Right atrium auricular region (tissue), 2 donors: ENCODE measurements at regions not wholly inside any gene's neighbourhood (a gene's known extent, or its start where the extent isn't known, plus 50 kb on each side); places are given as distances from the start of the nearest gene placed in this dataset.

Source experiments
- DNase-seq: peaks from one replicate; pipeline ENCODE4 v3.0.0-alpha.2; 2019; ENCODE audit warnings: low spot score
- H3K27ac ChIP-seq, 2 donors: fragments of 200-600 bp; sonication (generic); 1 replicate in 1 of 2; 2 replicates in 1 of 2; pipeline ENCODE4 v1.5.1; 2016 to 2019
- H3K27me3 ChIP-seq, 2 donors: fragments of 200-600 bp; sonication (generic); one replicate each; pipeline versions ENCODE4 v1.5.1 to v1.6.0; 2017 to 2019
- H3K36me3 ChIP-seq: fragments of 200-600 bp; sonication (generic); one replicate; pipeline ENCODE4 v1.5.1; 2016
- H3K4me1 ChIP-seq, 2 donors: fragments of 200-600 bp; sonication (generic); one replicate each; pipeline versions ENCODE4 v1.5.1 to v1.6.0; 2017 to 2019
- H3K4me3 ChIP-seq, 2 donors: fragments of 200-600 bp; sonication (generic); 1 replicate in 1 of 2; 2 replicates in 1 of 2; pipeline ENCODE4 v1.5.1; 2017 to 2019; ENCODE audit warnings: mild to moderate bottlenecking in 1 of 2, moderate library complexity in 1 of 2
- H3K9me3 ChIP-seq, 2 donors: fragments of 200-600 bp; sonication (generic); one replicate each; pipeline ENCODE4 v1.5.1; 2019
- TF ChIP-seq, protein P1 (sequence below), 2 donors: fragments of 200-600 bp; sonication (generic); IDR thresholded peaks; one replicate each; pipeline ENCODE4 v1.5.1; 2019; ENCODE audit warnings: antibody characterized with exemption in 2 of 2

- no peak for DNase-seq
- TF ChIP-seq, protein P1, sequence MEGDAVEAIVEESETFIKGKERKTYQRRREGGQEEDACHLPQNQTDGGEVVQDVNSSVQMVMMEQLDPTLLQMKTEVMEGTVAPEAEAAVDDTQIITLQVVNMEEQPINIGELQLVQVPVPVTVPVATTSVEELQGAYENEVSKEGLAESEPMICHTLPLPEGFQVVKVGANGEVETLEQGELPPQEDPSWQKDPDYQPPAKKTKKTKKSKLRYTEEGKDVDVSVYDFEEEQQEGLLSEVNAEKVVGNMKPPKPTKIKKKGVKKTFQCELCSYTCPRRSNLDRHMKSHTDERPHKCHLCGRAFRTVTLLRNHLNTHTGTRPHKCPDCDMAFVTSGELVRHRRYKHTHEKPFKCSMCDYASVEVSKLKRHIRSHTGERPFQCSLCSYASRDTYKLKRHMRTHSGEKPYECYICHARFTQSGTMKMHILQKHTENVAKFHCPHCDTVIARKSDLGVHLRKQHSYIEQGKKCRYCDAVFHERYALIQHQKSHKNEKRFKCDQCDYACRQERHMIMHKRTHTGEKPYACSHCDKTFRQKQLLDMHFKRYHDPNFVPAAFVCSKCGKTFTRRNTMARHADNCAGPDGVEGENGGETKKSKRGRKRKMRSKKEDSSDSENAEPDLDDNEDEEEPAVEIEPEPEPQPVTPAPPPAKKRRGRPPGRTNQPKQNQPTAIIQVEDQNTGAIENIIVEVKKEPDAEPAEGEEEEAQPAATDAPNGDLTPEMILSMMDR (IDR thresholded peaks at IDR 0.05), result no peak
- Histone ChIP-seq H3K4me3 (no peak overlapping the region), H3K9me3 (no peaks in the 10 kb centered on the region), H3K27me3 (no peaks in the 10 kb centered on the region), H3K27ac (no peak overlapping the region), H3K4me1 (no peaks in the 10 kb centered on the region), H3K36me3 (no peaks in the 10 kb centered on the region)
Observed at GRCh38 chr6:18692929-18693685, 306.0 kb downstream of the RNF144B start.

DNA sequence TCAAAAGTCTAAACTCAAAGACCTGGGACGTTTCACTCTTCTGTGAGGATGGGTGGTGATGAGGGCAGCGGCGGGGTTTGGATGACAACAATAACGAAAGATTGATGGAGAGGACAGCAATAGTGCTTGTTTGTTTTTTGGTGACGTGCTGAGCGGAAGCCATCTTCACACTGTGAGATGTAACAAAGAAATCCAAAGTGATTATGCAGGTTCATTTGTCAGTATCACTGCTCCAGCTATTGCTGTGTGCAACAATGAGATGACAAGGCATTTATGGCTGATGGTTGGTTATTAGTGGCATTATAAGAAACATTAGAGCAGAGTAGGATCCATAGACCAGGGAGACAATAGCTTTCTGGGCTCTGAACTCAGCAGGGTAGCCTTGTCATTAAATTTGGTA lies 306.7 kb downstream of the RNF144B start:
- H3K4me3 ChIP-seq, result no peak overlapping the region
- DNase-seq, result no peak
- TF ChIP-seq, protein P1 (IDR thresholded peaks at IDR 0.05), result no peak
- no peak overlapping the region for H3K27ac ChIP-seq
- H3K27me3 ChIP-seq, result no peaks in the 10 kb centered on the region
- no peaks in the 10 kb centered on the region for H3K9me3 ChIP-seq
- H3K36me3 ChIP-seq, result no peaks in the 10 kb centered on the region
- H3K4me1 ChIP-seq, result no peaks in the 10 kb centered on the region

DNA sequence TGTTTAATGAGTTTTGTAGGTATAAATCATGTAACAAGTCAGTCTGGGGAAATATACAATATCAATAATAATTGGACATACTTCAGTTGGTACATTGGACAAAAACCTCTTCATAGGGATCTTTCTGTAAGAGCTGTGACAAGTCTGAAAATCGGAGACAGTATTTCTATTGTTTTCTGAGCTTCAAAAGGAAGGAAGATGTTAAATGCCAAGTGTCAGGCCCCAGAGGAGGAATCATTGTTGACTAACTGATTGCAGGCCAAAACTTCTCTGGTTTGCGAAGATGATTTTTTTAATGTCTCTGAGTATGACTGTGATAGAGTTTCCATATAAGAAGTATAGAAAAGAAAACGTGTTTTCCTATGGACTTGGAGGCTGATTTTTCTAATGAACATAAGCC lies 316.4 kb downstream of the RNF144B start:
- TF ChIP-seq, protein P1 (IDR thresholded peaks at IDR 0.05), result no peak
- no peak for DNase-seq
- Histone ChIP-seq H3K9me3 (no peaks in the 10 kb centered on the region), H3K27me3 (no peaks in the 10 kb centered on the region), H3K27ac (no peak overlapping the region), H3K36me3 (no peaks in the 10 kb centered on the region), H3K4me1 (no peaks in the 10 kb centered on the region), H3K4me3 (no peak overlapping the region)

DNA sequence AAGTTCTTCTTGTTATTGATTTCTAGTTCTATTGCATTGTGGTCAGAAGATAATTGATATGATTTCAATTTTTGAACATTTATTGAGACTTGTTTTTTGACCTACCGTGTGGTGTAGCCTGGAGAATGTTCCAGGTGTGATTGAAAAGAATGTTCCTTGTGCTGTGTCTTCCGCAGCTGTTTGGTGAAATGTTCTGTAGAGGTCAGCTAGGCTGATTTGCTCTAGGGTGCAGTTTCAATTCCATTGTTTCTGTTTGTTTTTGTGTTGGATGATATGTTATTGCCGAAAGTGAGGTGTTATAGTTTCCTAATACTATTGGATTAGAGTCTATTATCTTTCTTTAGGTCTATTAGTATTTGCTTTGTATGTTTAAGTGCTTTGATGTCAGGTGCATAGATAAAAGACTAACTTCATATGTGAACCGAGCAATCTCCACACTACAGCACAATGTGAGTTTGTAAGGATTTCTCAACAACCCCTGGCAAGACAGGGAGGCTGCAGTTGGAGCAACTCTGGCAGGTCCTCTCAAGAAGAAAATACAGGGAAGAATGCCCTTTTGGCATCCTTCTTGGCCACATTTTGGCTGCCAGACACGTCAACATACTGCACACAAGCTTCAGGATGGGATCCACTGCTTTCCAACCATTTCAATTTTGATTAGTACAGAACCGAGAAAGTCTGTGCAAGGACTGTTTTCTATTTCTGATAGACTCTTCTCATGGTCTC lies 320.7 kb downstream of the RNF144B start:
- Histone ChIP-seq H3K9me3 (no peaks in the 10 kb centered on the region), H3K36me3 (no peaks in the 10 kb centered on the region), H3K4me1 (no peaks in the 10 kb centered on the region), H3K27me3 (no peaks in the 10 kb centered on the region), H3K27ac (no peak overlapping the region), H3K4me3 (no peak overlapping the region)
- no peak for DNase-seq
- TF ChIP-seq, protein P1 (IDR thresholded peaks at IDR 0.05), result no peak

DNA sequence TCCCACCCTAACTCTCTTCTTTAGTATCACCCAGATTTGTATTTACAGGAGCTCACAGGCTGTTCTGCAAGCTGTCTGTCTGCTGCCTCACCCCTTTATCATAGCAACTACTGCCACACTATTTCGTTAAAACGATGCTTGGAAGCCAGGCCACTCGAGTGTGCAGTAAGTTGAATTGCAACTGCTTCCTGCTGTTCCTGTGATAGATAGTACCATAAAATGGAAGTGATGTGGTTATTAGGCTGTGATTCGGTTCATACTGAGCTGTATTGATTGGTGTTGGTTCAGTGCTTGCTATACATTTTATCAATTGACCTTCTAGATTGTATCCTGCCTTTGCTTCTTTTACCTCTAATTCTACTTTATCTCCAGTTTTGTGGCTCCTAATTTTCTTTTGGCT lies 325.4 kb downstream of the RNF144B start:
- H3K9me3 ChIP-seq, result no peaks in the 10 kb centered on the region
- TF ChIP-seq, protein P1 (IDR thresholded peaks at IDR 0.05), result no peak
- H3K36me3 ChIP-seq, result no peaks in the 10 kb centered on the region
- no peak for DNase-seq
- no peaks in the 10 kb centered on the region for H3K27me3 ChIP-seq
- no peaks in the 10 kb centered on the region for H3K4me1 ChIP-seq
- no peak overlapping the region for H3K27ac ChIP-seq
- no peak overlapping the region for H3K4me3 ChIP-seq
